Kidney (tissue), 13 donors: ENCODE measurements at regions not wholly inside any gene's neighbourhood (a gene's known extent, or its start where the extent isn't known, plus 50 kb on each side); places are given as distances from the start of the nearest gene placed in this dataset.
A peak's percentile ranks its signal among the peaks of the same experiment; 100 is the strongest.

Source experiments
- DNase-seq, 5 donors: peaks; one replicate each; pipeline ENCODE4 v3.0.0-alpha.2; 2013 to 2020
- FAIRE-seq: peaks from 2 replicates; lab custom pipeline; 2012; peaks lifted over from hg19 to GRCh38; lab: Jason Lieb, UNC
- H3K27ac ChIP-seq, 2 donors: one replicate each; pipeline ENCODE4 v1.7.0; 2013; ENCODE audit warnings: low read depth in 2 of 2, low read length in 2 of 2, inconsistent platforms in 1 of 2
- H3K27me3 ChIP-seq: one replicate; pipeline ENCODE4 v1.7.1; 2013; ENCODE audit warnings: low read length, inconsistent platforms; ENCODE audit not compliant: control insufficient read depth, insufficient read depth
- H3K36me3 ChIP-seq, 3 donors: one replicate each; pipeline versions ENCODE4 v1.7.0 to v1.7.1; 2013; ENCODE audit warnings: low read length in 3 of 3, control low read depth in 1 of 3, inconsistent platforms in 1 of 3; ENCODE audit not compliant: insufficient read depth in 3 of 3, control insufficient read depth in 2 of 3
- H3K4me1 ChIP-seq, 3 donors: one replicate each; pipeline versions ENCODE4 v1.7.0 to v1.7.1; 2013; ENCODE audit warnings: low read length in 3 of 3, inconsistent platforms in 1 of 3, low read depth in 1 of 3; ENCODE audit not compliant: control insufficient read depth in 2 of 3, insufficient read depth in 2 of 3
- H3K4me3 ChIP-seq, 3 donors: one replicate each; pipeline versions ENCODE4 v1.7.0 to v1.8.1; 2013; ENCODE audit warnings: low read length in 3 of 3, control low read depth in 1 of 3, inconsistent platforms in 1 of 3
- H3K9ac ChIP-seq, 3 donors: one replicate each; pipeline versions ENCODE4 v1.7.0 to v1.7.1; 2013; ENCODE audit warnings: low read length in 3 of 3, control low read depth in 1 of 3, inconsistent platforms in 1 of 3
- H3K9me3 ChIP-seq, 3 donors: one replicate each; pipeline versions ENCODE4 v1.7.0 to v1.7.1; 2013; ENCODE audit warnings: low read length in 3 of 3, control low read depth in 1 of 3, inconsistent platforms in 1 of 3; ENCODE audit not compliant: control insufficient read depth in 2 of 3, insufficient read depth in 1 of 3
- intact Hi-C: fragments of 100-400 bp; cut with DNase I; formaldehyde crosslinking; loops from one replicate; pipeline ENCODE4 v1.11.1; 2022
- TF ChIP-seq, protein P1 (sequence below): IDR thresholded peaks from 3 replicates; pipeline ENCODE4 v1.5.1; 2012; ENCODE audit warnings: mild to moderate bottlenecking, moderate library complexity, borderline replicate concordance; ENCODE audit not compliant: insufficient read depth; ENCODE audit errors: extremely low read depth
- donor health status: control.
- donor health status: control.
- donor health status: control.
- donor health status: control.
- donor health status: control.
- donor health status: DM: yes; HTN: yes; CAD: no.
- donor health status: Normal renal cell carcinoma (clear cell type).

DNA sequence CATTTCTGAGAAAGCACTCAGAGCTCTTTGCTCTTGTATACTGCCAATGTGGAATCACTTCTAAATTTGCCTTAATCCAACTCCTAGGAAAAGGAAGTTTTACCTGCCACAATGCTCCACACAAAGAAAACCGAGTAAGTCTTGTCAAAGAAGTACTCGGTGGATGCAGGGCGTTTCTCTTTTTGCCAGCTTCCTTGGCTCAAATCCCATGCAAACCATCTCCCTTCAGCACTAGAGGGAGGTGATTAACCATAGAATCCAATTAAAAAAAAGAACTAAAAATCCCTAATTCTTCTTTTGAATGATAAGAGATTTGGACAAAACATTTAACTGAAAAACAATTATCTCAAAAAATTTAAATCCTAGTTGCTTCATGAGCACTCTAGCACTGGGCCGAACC is 129.0 kb downstream of the RPRM start:
- no peak for FAIRE-seq
- no peak for DNase-seq
- Histone ChIP-seq H3K9ac (no peak overlapping the region), H3K27me3 (no peaks in the 10 kb centered on the region), H3K9me3 (no peaks in the 10 kb centered on the region), H3K27ac (no peak overlapping the region), H3K4me1 (no peaks in the 10 kb centered on the region), H3K4me3 (no peak overlapping the region), H3K36me3 (no peaks in the 10 kb centered on the region)
- intact Hi-C loops: no loop called here
- TF ChIP-seq, protein P1, sequence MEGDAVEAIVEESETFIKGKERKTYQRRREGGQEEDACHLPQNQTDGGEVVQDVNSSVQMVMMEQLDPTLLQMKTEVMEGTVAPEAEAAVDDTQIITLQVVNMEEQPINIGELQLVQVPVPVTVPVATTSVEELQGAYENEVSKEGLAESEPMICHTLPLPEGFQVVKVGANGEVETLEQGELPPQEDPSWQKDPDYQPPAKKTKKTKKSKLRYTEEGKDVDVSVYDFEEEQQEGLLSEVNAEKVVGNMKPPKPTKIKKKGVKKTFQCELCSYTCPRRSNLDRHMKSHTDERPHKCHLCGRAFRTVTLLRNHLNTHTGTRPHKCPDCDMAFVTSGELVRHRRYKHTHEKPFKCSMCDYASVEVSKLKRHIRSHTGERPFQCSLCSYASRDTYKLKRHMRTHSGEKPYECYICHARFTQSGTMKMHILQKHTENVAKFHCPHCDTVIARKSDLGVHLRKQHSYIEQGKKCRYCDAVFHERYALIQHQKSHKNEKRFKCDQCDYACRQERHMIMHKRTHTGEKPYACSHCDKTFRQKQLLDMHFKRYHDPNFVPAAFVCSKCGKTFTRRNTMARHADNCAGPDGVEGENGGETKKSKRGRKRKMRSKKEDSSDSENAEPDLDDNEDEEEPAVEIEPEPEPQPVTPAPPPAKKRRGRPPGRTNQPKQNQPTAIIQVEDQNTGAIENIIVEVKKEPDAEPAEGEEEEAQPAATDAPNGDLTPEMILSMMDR: no peak

DNA sequence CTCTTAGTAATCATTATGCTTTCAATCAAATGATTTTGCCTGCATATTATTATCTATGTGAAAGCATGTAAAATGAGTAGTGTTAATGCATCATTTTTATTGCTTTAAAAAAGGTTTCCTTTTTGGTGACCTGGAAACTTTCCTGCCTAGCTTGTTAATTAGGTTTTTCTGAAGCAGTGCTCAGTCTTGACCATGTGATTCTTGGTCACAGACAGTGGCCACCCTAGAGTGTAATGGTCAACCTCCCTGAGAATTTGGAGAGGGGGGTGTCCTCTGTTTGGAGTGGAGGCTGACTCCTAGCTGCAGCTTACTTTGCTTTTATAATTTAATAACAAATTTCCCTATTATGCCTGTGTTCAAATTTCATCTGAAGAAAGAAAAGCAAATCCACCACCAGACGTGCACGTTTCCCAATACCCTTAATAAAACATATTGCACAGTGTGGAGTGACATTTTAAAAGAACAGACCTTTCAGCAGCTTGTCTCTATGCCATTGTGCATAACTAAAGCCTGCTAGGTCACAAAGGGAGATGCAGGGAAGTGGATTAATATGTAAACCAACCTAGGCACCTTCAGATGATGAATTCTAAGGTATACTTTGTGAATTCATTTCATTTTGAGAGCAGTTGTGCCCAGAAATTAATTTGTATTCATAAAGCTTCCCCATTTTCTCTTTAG is 130.6 kb downstream of the RPRM start:
- no peak overlapping the region for H3K9ac ChIP-seq
- FAIRE-seq (no peak), DNase-seq (peak in 2 of 5 donors; percentile 3)
- H3K27ac ChIP-seq: no peak overlapping the region
- H3K27me3 ChIP-seq: no peaks in the 10 kb centered on the region
- no peak overlapping the region for H3K4me3 ChIP-seq
- H3K9me3 ChIP-seq: no peaks in the 10 kb centered on the region
- intact Hi-C loops: no loop called here
- no peaks in the 10 kb centered on the region for H3K4me1 ChIP-seq
- TF ChIP-seq, protein P1: no peak
- H3K36me3 ChIP-seq: no peaks in the 10 kb centered on the region

DNA sequence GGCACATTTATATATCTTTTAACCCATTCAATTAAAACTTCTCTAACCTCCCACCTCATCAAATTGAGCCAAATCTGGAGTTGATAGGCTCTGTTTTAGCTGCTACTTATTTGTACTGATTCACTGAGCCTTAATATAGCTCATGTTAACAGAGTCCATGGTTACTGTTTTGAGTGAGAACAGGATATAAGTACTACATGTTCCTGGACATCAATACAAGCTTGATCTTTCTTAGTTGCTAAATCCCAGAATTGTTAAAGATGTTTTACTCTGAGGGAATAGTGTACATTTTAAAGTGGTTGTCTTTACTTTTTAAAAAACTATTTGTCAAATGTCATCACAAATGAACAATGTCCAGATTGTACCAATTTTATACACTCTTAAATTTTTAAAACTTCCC is 157.7 kb downstream of the RPRM start:
- no peak for FAIRE-seq
- H3K9me3 ChIP-seq: no peaks in the 10 kb centered on the region
- H3K27me3 ChIP-seq: no peaks in the 10 kb centered on the region
- H3K36me3 ChIP-seq: no peaks in the 10 kb centered on the region
- no peak for DNase-seq
- H3K27ac ChIP-seq: no peak overlapping the region
- intact Hi-C loops: no loop called here
- no peak overlapping the region for H3K4me3 ChIP-seq
- H3K9ac ChIP-seq: no peak overlapping the region
- TF ChIP-seq, protein P1: no peak
- no peaks in the 10 kb centered on the region for H3K4me1 ChIP-seq

DNA sequence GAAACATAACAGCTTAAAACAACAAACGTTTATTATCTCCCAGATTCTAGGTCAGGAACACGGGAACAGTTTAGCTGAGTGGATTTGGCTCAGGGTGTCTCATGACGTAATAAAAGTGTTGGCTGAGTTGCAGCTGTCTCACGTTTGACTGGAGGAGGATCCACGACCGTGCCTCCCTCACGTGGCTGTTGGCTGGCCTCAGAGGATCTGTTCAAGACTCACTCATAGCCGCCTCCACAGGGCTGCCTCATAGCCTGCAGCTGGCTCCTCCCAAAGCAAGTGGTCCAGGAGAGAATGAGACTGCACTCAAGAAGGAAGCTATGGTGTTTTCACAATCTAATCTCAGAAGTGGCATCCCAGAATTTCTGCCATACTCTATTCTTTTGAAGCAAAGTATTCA is 167.1 kb downstream of the RPRM start:
- FAIRE-seq (no peak), DNase-seq (no peak)
- intact Hi-C loops: no loop called here
- no peaks in the 10 kb centered on the region for H3K4me1 ChIP-seq
- TF ChIP-seq, protein P1: no peak
- H3K4me3 ChIP-seq: no peak overlapping the region
- H3K27me3 ChIP-seq: no peaks in the 10 kb centered on the region
- H3K9me3 ChIP-seq: no peaks in the 10 kb centered on the region
- no peak overlapping the region for H3K27ac ChIP-seq
- H3K36me3 ChIP-seq: no peaks in the 10 kb centered on the region
- no peak overlapping the region for H3K9ac ChIP-seq
